COR-L47 (cell line): ENCODE measurements at regions not wholly inside any gene's neighbourhood (a gene's known extent, or its start where the extent isn't known, plus 50 kb on each side); places are given as distances from the start of the nearest gene placed in this dataset.

Experiments used
- DNase-seq: peaks from one replicate; lab custom pipeline; 2025; lab: John Stamatoyannopoulos, UW

DNA sequence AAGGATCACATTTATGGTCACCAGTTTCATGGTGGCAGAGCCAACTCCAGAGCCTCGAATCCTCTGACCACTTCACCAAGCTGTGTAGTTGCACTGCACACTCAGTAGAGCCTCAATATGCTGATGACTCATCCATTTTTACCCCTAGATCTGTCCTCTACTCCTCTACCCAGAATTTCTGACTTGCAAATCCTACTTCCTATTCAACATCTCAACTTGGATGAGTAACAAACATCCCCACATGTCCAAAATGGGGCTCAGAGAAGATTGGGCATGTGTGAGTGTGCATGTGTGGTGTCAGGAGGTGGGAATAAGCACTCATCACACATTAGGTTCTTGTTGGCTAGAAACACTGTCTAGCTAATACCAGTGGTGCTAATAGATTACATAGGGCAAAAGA is 57.8 kb upstream of the IGFBP2 start:
- no peak for DNase-seq

DNA sequence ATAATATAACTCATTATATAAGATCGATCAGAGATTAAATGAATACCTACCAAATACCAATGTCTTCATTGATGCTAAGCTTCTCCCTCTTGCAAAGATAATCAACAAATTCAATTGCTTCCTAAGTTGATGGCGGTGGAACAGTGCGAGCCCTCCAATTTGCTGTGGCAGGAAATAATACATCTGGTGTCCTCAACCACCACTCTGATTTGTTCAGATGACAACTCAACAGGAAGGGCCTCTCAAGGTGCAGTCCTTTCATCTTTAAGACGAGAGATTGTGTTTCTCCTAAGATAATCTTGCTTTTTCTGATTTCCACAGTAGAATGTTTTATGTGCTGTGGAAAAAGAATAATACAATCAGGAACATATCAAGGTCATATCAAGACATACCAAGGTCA is 56.6 kb upstream of the IGFBP2 start:
- no peak for DNase-seq

DNA sequence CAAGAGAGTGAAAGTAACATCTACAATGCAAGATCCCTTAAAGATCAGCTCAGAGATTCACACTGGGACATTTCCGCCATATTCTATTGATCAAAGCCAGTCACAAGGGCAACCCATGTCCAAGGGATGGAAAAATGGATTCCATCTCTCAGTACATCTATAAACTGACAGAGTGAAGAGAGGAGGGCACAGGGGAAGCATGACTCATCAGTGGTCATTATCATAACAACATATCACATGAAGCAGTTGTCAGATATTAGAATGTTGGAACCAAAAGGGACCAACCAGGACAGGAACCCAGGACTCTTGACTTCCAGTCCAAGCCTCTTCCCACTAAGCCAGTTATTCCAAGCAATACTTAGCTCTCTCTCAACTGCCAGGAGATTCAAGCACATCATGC is 54.9 kb upstream of the IGFBP2 start:
- no peak for DNase-seq

DNA sequence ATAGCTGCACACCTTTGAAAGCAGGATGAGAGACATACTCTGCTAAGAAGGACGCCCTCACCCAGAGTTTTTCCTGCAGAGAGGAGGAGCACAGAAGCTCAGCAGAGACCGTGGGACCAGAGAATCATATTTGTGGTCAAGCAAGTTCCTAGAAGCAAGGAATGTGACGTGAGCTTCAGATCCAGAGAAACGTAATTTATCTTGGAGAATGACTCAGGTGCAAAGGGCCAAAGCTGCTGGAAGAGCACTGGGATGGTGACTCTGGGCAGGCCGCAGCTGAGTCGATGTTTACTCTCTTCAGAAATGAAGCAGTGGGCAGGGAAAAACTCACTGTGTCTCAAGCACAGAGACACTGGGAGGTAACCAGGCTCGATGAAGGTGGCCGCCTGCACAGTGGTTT is 50.1 kb upstream of the IGFBP2 start:
- no peak for DNase-seq
